HG02943 (cell line): ENCODE measurements at regions not wholly inside any gene's neighbourhood (a gene's known extent, or its start where the extent isn't known, plus 50 kb on each side); places are given as distances from the start of the nearest gene placed in this dataset.

Experiments
- ATAC-seq: cut with Tn5 transposase; IDR thresholded peaks from one replicate; pipeline ENCODE4 v1.9.1; 2021; ENCODE audit warnings: mild to moderate bottlenecking, low read depth, moderate library complexity; ENCODE audit not compliant: unreplicated experiment

GRCh38 chr1:110816945-110817344 lies 56.0 kb upstream of the CD53 start:
- no peak for ATAC-seq

GRCh38 chr1:110811529-110811928 lies 61.4 kb upstream of the CD53 start:
- no peak for ATAC-seq

- ATAC-seq = no peak
Observed at GRCh38 chr1:110800079-110800478, 72.9 kb upstream of the CD53 start.

GRCh38 chr1:110798691-110799256 lies 74.2 kb upstream of the CD53 start:
- ATAC-seq = no peak

- no peak for ATAC-seq
Observed at GRCh38 chr1:110788673-110789072, 84.3 kb upstream of the CD53 start.

- peak; percentile 84 for ATAC-seq
Observed at GRCh38 chr1:110787328-110788071, 85.4 kb upstream of the CD53 start.

GRCh38 chr1:110786802-110787327 lies 86.1 kb upstream of the CD53 start:
- ATAC-seq = no peak

- no peak for ATAC-seq
Observed at GRCh38 chr1:110785612-110786011, 87.3 kb upstream of the CD53 start.

- ATAC-seq = no peak
Observed at GRCh38 chr1:110785055-110785454, 87.9 kb upstream of the CD53 start.

GRCh38 chr1:110783292-110783918 lies 89.5 kb upstream of the CD53 start:
- no peak for ATAC-seq

- no peak for ATAC-seq
Observed at GRCh38 chr1:110781525-110781924, 91.4 kb upstream of the CD53 start.

- ATAC-seq = no peak
Observed at GRCh38 chr1:110780600-110781484, 92.1 kb upstream of the CD53 start.

GRCh38 chr1:110779636-110780035 lies 93.3 kb upstream of the CD53 start:
- ATAC-seq = no peak

- no peak for ATAC-seq
Observed at GRCh38 chr1:110778821-110779220, 94.1 kb upstream of the CD53 start.

GRCh38 chr1:110777228-110777627 lies 95.7 kb upstream of the CD53 start:
- no peak for ATAC-seq

- ATAC-seq = no peak
Observed at GRCh38 chr1:110774398-110774797, 98.5 kb upstream of the CD53 start.

- no peak for ATAC-seq
Observed at GRCh38 chr1:110773813-110774212, 99.1 kb upstream of the KCNA3 start.

GRCh38 chr1:110771245-110772022 lies 96.7 kb upstream of the KCNA3 start:
- no peak for ATAC-seq

- no peak for ATAC-seq
Observed at GRCh38 chr1:110770832-110771231, 96.1 kb upstream of the KCNA3 start.

GRCh38 chr1:110768605-110769004 lies 93.9 kb upstream of the KCNA3 start:
- no peak for ATAC-seq
